Left renal pelvis (tissue), 4 donors: ENCODE measurements at regions not wholly inside any gene's neighbourhood (a gene's known extent, or its start where the extent isn't known, plus 50 kb on each side); places are given as distances from the start of the nearest gene placed in this dataset.

Experiments used
- DNase-seq, 4 donors: peaks; one replicate each; pipeline ENCODE4 v3.0.0-alpha.2; 2013; ENCODE audit warnings: low read depth in 4 of 4, low spot score in 3 of 4

- DNase-seq: no peak
These were observed 57.7 kb upstream of the PARD3 start for GRCh38 chr10:34872820-34873219.

GRCh38 chr10:34869135-34869836 is 54.2 kb upstream of the PARD3 start:
- DNase-seq: no peak

GRCh38 chr10:34868589-34868988 is 53.5 kb upstream of the PARD3 start:
- no peak for DNase-seq

GRCh38 chr10:34866848-34867247 is 51.8 kb upstream of the PARD3 start:
- DNase-seq: no peak
